Ishikawa (cell line): ENCODE measurements at regions not wholly inside any gene's neighbourhood (a gene's known extent, or its start where the extent isn't known, plus 50 kb on each side); places are given as distances from the start of the nearest gene placed in this dataset.

Source experiments
- CEBPB ChIP-seq: IDR thresholded peaks from 2 replicates; pipeline ENCODE4 v1.6.1; 2012
- CREB1 ChIP-seq: IDR thresholded peaks from 2 replicates; pipeline ENCODE4 v1.6.1; 2012; ENCODE audit warnings: low read depth
- EGR1 ChIP-seq: IDR thresholded peaks from 2 replicates; pipeline ENCODE4 v1.6.1; 2012
- EP300 ChIP-seq: IDR thresholded peaks from 2 replicates; pipeline ENCODE4 v1.6.1; 2012; ENCODE audit warnings: borderline replicate concordance
- FOXM1 ChIP-seq: IDR thresholded peaks from 2 replicates; pipeline ENCODE4 v1.6.1; 2012; ENCODE audit warnings: low read depth, borderline replicate concordance
- MAX ChIP-seq: IDR thresholded peaks from 2 replicates; pipeline ENCODE4 v1.6.1; 2012
- NFIC ChIP-seq: IDR thresholded peaks from 2 replicates; pipeline ENCODE4 v1.6.1; 2012
- RAD21 ChIP-seq: IDR thresholded peaks from 2 replicates; pipeline ENCODE4 v1.6.1; 2012; ENCODE audit warnings: low read depth
- REST ChIP-seq: IDR thresholded peaks from 2 replicates; pipeline ENCODE4 v1.6.1; 2012; ENCODE audit warnings: low read depth, mild to moderate bottlenecking
- TAF1 ChIP-seq: IDR thresholded peaks from 2 replicates; pipeline ENCODE4 v1.6.1; 2012; ENCODE audit warnings: low read depth, mild to moderate bottlenecking
- TCF12 ChIP-seq: IDR thresholded peaks from 2 replicates; pipeline ENCODE4 v1.6.1; 2012; ENCODE audit warnings: low read depth
- USF1 ChIP-seq: IDR thresholded peaks from 2 replicates; pipeline ENCODE4 v1.6.1; 2012
- YY1 ChIP-seq: IDR thresholded peaks from 2 replicates; pipeline ENCODE4 v1.6.1; 2012; ENCODE audit warnings: low read depth
- ZBTB7A ChIP-seq: IDR thresholded peaks from 2 replicates; pipeline ENCODE4 v1.6.1; 2012; ENCODE audit warnings: low read depth

GRCh38 chr14:37708481-37708880 lies 113.1 kb downstream of the TTC6 start:
- no peak for TF ChIP-seq YY1
- no peak for TF ChIP-seq EGR1
- TF ChIP-seq REST, result no peak
- no peak for TF ChIP-seq MAX
- no peak for TF ChIP-seq TAF1
- no peak for TF ChIP-seq USF1
- TF ChIP-seq EP300, result no peak
- TF ChIP-seq ZBTB7A, result no peak
- no peak for TF ChIP-seq RAD21
- TF ChIP-seq CREB1, result no peak
- TF ChIP-seq CEBPB, result no peak
- no peak for TF ChIP-seq TCF12
- no peak for TF ChIP-seq NFIC
- TF ChIP-seq FOXM1, result no peak
